GM18511 (cell line): ENCODE measurements at regions not wholly inside any gene's neighbourhood (a gene's known extent, or its start where the extent isn't known, plus 50 kb on each side); places are given as distances from the start of the nearest gene placed in this dataset.
A peak's percentile ranks its signal among the peaks of the same experiment; 100 is the strongest.
"Not testable (repeated sequence)": the region's sequence is repeated elsewhere in the genome, so short reads cannot be mapped to it uniquely, and the experiment has no call there.

Source experiments
- ATAC-seq: cut with Tn5 transposase; IDR thresholded peaks from one replicate; pipeline ENCODE4 v1.9.1; 2021; ENCODE audit warnings: mild to moderate bottlenecking, moderate library complexity; ENCODE audit not compliant: unreplicated experiment

DNA sequence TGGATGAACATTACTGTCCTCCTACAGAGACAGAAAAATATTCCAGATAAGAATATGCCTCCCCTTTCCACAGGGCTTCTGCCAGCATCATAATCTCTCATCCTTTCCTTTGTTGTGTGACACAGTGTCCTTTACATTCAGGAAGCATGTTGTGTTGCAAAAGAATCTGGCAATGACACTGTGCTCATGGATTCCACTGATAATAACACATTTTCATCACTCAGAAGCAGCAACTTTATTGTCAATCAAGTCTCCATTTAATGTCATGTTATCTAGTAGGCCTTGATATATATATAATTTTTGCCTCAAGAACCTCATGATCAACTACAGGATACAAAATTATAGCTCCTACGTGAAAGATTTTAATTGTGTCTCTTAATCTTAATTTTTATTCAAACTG, 833.9 kb downstream of the FSTL5 start:
- no peak for ATAC-seq

DNA sequence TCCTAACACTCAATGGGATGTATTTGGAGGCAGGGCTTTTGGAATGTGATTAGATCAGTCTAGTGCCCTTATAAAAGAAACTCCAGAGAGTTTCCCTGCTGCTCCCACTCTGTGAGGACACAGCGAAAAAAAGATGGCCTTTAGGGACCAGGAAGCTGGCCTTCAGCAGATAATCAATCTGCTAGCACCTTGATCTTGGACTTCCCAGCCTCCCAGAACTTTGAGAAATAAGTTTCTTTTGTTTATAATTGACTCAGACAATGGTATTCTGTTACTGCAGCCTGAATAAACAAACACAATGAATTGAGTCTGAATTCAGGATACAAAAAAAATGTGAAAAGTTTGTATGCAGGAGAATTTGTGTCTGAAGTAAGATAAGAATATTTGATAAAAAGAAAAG, 842.1 kb downstream of the FSTL5 start:
- ATAC-seq: no peak

DNA sequence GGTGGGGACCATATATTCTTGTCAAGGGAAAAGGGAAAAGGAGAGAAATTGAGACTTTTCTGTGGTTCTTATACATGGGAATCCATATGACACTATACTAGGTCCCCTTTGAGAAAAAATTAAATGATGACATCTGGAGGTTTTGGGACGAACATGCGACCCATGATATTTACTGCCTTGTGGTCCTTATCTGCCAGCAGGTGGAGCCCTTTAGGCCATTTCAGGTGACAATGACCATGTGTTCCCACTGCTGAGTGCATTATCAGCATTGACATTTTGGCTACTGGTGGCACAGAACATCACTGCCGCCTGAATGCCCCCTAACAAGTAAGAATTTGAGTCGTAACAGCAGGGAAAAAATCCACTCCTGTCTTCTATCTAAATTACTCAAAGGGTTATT, 843.4 kb downstream of the FSTL5 start:
- peak; percentile 68 for ATAC-seq

DNA sequence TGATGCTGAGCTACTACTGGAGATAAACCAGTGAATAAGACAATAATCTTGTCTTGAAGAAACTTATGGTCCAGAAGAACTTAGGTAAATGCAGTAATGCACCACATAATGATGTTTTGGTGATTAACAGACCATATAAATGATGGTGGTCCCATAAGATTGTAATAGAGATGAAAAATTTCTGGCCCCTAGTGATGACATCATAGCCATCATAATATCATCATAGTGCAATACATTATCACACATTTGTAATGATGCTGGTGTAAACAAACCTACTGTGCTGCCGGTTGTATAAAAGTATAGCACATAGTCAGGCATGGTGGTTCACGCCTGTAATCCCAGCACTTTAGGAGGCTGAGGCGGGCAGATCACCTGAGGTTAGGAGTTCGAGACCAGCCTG, 846.8 kb downstream of the FSTL5 start:
- no peak for ATAC-seq

DNA sequence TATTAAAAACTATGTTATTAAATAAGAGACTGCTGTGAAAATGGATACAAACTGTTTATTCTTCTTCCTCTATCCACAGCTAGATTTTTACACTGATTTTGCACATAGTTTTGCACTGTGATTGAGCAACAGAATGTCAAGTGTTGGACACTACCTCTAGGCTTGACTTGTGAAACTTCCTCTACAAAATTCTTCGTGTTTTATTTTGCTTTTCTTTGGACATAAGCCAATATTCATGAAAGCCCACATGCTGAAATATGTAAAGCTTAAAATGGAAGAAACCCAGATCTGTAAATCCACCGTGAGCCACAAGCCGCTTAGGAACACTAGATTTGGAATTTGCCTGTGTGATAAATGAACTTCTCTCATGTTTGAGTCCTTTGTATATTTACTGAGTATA, 849.4 kb downstream of the FSTL5 start:
- no peak for ATAC-seq

DNA sequence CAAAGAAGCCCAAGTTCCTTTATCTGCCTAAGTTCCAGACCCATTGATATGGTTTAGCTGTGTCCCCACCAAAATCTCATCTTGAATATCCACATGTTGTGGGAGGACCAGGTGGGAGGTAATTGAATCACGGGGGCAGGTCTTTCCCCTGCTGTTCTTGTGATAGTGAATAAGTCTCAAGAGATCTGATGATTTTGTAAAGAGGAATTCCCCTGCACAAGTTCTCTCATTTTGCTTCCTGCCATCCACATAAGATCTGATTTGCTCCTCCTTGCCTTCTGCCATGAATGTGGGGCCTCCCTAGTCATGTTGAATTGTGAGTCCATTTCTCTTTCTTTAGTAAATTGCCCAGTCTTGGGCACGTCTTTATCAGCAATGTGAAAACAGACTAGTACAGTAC, 860.2 kb downstream of the FSTL5 start:
- ATAC-seq: no peak

DNA sequence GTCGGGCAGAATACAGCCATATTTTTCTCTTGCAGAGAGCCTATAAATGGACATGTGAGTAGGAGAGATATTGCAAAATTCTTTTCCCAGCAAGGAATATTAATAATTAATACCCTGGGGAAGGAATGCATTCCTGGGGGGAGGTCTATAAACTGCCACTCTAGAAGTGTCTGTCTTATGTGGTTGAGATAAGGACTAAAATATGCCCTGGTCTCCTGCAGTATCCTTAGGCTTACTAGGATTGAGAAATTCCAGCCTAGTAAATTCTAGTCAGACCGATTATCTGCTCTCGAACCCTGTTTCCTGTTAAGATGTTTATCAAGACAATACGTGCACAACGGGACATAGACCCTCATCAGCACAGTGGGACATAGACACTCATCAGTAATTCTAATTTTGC, 872.6 kb downstream of the FSTL5 start:
- no peak for ATAC-seq

DNA sequence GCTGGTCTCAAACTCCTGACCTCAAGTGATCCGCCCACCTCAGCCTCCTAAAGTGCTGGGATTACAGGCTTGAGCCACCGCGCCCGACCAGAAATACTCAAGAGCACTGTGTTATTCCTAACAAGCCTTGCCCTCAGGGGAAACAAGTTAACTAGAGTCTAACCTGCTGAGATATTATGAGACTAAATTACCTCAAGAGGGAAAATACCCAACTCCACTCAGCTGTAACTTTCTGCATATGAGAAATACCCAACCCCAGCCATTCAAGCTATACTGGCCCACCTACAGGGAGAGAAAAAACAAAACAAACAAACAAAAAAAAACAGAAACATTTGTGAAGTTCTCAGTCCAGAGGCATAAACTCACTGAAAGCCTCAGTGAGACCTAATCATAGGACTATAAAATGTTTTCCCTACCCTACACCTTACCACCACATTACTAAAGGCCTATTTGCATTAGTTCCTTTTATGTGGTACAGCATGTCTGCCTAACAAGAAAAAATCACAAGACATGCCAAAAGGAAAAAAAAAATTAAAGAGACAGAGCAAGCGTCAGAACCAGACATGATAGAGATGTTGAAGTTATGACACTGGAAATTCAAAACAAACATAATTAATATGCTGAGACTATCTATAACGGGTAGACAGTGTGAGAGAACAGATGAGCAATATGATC, 876.0 kb downstream of the FSTL5 start:
- ATAC-seq: no peak

DNA sequence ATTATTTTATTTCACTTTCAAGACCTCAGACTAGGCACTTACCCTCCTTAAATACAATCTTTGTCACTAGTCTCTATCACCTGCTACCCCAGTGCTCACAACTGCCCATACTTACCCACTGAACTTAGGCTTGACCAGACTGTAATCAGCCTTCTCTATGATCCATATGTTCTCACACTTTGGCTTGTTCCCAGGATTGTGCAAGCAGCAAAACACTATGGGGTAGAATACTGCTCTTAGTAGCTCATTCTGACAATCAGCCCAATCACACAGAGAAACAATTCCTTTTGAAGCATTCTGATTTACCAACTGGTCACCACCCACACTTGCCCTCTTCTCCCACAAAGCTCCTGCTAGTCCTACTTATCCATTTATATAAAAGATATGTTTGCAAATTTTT, 878.3 kb downstream of the FSTL5 start:
- ATAC-seq: no peak

DNA sequence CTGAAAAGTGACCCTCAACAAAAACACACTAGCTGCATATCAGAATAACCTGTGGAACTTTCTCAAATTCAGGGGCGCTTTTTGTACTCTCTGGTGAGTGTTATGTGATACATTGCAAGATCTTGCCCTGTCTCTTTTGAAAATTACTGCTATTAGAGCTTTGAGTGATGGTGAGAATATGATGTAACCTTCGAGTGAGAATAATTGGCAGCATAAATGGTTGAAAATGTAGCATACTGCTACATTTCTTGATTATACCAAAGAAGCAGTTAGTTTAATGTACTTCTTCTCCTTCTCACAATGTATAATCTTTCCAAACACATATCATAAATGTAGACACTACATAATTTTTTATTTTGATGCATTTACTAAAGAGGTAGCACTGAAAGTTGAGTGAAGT, 882.9 kb downstream of the FSTL5 start:
- ATAC-seq: no peak

DNA sequence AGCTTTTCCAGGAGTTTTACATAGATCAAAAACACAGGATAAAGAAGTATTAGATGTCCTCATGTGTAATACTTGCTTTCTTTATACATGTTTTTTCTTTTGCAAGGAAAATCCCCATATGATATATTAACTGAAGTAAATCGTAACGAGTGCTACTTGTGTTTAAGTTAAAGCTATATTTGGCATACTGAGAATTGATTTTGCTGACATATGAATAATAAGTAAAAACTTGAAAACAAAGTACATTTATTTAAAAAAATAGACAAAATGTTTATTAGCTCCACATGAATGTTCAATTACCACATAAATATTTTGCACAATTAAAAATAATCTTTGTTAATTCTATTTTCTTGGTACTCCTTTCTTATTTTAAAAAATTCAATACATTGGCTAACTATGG, 884.7 kb downstream of the FSTL5 start:
- ATAC-seq: no peak

DNA sequence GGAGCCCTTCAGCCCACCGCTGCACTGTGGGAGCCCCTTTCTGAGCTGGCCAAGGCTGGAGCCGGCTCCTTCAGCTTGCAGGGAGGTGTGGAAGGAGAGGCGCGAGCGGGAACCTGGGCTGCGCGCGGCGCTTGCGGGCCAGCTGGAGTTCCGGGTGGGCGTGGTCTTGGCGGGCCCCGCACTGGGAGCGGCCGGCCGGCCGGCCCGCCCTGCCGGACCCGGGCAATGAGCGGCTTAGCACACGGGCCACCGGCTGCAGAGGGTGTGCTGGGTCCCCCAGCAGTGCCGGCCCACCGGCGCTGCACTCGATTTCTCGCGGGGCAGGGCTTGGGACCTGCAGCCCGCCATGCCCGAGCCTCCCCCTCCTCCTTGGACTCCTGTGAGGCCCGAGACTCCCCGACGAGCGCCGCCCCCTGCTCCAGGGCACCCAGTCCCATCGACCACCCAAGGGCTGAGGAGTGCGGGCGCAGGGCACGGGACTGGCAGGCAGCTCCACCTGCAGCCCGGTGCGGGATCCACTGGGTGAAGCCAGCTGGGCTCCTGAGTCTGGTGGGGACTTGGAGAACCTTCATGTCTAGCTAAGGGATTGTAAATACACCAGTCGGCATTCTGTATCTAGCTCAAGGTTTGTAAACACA, 886.5 kb downstream of the FSTL5 start:
- not testable (repeated sequence) for ATAC-seq

DNA sequence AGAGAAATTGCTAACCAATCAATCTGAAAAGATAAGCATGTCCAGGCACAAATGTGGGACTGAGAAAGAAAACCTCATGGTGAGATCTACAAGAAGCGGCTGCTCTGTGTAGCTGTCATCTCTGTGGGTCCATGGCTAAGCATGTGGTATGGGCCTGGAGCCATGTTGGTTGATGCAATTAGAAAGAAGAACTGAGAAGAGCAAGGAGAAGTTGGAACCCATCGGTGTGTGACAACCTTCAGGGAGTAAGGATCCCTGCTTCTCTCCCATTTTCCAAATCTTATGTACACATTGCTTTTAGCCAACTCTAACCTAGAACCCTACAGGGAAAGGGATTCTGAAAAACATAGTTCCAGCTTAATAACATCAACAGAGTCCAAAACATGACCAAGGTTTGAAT, 890.2 kb downstream of the FSTL5 start:
- no peak for ATAC-seq

DNA sequence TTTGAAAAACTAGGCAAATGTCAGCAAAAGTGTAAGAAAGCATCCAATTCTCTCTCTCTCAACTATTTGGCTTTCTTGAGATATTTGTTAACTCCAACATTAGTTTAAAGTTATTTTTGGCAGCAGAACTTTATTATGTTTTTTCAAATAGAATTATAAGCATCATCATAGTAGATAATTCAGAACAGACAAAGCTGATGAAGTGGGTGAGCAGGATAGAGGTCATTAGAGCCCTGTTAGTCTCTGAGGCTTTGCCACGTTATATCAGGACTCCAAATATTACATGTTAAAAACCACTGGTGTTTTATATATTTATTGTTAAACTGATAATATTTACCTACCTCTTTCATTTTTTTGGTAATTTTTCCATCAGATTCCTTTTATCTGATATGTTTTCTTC, 903.0 kb downstream of the FSTL5 start:
- ATAC-seq: no peak

DNA sequence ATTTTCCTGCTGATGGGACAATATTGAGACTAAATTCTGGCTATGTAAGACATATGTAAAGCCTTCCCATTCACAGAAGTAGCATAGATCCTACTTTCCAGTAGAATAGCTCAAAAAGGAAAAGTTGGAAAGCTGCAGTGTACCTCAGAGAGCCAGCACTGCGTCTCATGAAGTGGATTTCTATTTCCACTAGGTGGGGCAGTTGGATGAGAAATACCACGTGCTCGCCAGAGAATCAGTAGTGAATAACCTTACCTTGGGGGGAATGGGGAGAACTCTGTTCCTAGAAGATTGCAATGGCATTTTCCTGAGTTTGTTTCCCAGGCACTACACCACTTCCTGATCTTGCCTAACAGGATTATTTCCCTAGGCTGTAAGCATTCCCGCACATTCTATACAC, 907.1 kb downstream of the FSTL5 start:
- no peak for ATAC-seq

DNA sequence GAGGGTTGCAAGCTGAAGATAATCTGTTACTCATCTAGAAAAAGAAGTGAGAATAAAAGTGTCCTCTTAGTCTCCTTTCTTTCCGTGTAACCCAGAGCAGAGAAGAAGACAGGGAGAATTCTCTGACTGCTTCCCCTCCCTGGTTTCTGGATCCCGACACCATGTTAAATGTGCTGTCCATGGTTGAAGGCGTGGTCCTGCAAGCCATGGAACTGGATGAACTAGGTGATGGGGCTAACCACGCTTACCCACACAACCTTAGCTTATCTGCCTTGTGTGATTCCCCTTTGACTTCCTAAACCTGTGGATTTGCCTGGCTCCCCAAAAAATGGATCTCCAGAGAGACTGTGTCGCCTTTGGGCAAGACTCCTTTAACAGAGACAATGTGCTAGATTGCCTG, 907.6 kb downstream of the FSTL5 start:
- ATAC-seq: no peak

DNA sequence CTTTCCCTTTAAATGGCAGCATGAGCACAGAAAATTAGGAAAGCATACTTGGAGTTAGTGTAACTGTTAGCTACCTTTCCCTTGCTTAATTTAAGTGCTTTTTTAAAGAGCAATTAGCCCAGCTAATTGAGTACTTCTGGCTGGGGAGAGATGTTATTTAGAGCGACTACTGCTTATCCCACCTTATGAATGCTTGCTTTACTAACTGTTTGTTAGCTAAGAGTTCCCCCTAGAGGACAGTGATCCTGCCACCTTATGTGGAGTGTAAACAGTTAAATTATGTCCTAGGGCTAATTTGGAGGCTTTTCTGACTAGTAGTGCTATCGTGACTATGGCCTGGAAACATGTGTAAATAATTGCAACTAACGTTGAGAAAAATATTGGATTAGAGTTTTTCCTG, 909.4 kb downstream of the FSTL5 start:
- ATAC-seq: no peak

DNA sequence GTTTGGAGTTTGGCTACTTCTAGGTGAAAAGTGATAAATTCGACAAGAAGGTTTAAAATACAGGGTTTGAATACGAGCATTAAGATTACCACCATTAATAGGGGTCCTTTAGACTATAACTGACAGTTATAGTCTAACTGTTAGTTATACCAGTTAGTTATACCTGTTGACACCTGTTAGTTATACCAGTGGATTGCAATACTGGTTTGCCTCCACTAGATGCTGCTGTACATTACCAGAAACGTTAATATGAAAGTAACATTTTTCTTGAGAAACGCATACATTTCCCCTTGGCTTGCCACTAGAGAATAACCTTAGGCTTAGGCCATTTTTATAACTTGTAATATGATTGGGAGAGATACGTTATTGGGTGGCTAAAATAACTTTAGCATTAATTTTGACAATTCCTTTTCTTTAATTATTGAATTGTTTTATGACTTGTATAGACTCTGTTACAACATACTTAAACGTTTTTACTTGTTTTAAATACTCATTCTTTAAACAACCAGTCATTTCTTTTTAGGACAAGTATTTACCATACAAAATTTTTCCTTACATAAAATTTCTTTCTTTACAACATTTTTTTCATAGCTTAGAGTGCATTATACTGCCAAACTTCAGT, 911.2 kb downstream of the FSTL5 start:
- peak; percentile 79 for ATAC-seq

DNA sequence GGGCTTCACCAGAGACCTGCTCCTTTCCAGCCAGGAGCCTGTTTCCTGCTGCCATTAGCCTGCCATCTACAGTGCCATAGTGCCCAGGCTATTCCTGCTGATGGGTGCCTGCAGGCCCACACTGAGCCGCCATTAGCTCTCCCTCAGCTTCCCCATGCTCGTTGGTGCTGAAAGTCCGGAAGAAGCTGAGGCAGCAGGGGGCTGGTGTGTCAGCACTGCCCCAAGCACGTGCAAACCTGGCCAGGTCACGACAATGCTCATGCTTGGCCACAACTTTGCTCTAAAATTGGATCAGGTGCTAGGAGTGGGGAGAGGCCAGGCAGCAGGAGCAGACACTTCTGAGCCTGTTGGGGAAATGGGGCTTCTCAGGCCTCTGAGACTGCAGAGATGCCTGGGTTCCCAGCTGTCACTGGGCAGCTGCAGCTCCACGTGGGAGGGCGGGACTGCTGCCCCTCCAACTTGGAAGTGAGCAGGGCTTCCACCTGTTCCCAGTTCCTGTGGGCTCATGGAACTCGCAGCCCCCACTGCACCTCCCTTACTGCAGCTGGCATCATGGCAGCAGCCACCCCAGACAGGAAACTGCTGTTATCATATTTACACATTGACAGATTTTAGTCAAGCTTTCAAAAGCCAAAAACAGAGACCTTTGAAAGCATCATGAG, 913.9 kb downstream of the FSTL5 start:
- no peak for ATAC-seq

DNA sequence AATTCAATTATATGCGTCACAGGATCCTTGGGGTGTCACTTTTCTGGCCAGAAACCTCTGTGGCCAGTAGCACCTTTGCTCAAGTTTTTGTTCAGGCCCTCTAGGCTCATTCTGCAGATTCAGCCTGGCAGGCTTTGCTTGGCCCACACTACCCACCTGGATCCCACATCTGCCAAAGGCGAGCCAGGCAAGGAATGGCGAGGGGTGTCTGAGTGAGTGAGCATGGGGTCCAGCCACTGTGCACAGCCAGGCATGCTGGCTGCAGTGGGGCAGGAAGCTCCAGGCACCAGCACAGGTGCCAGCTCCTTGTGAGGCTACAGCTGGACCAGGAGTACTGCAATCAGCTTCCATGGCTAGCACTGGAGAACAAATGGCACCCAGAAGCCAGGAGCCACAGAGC, 914.9 kb downstream of the FSTL5 start:
- no peak for ATAC-seq

DNA sequence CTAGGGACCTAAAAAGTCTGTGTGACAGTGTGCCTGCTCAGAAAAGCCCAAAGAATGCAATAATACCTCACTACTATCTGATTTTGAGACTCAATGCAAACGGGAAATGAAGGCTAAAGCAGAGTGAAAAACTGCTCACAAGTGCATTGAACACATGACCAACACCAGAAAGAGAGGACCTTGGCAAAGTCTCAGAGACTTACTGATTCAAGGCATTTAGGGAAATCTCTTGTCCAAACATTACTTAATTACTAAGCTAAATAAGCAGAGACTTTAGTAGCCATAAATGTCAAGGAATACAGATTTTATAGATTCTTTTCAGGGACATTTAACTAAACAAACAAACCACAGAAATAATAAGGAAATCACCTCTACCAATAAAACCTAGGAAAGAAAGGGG, 916.0 kb downstream of the FSTL5 start:
- ATAC-seq: no peak

DNA sequence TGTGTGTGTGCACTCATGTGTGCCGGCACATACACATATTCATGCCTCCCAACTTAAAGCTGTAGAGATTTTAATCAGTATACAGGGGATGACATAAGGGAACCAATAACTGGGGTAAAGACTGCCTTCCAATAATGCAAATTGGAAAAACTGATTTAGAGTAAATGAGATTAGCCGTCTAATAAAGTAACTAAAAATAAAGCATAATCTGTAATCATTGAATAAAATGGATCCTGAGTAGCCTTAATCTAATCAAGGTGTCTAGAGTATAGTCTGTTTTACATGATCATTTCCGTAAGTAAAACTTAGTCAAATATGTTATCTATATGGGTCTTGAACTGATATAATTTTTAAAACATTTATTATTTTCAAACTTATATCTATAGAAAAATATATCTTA, 925.8 kb downstream of the FSTL5 start:
- ATAC-seq: no peak
